ENCODE measurements at regions not wholly inside any gene's neighbourhood (a gene's known extent, or its start where the extent isn't known, plus 50 kb on each side); places are given as distances from the start of the nearest gene placed in this dataset.

DNA sequence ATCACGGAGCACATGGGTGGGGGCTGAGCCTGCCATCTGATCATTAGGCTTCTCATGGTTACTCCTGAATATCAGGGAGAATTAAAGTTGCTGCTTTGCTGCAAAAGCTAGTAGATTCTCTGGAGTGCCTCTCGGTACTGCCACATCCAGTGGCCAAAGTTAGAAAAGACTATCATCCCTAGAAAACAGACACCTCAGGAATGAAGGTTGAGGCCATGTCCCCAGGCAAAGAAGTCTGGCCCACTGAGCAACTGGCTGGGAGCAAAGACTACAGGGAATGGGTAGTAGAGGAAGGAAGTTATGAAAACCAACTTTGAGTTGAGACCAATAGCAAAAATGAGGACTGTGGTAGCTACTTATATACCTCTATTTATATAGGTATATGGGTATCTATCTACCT, 258.7 kb downstream of the EFCAB11 start:
- TF ChIP-seq CTCF (IDR thresholded peaks at IDR 0.05) (no peak), POLR2AphosphoS5 (IDR thresholded peaks at IDR 0.05) (no peak)

All from esophagus muscularis mucosa (tissue), 3 donors.